ENCODE measurements at regions not wholly inside any gene's neighbourhood (a gene's known extent, or its start where the extent isn't known, plus 50 kb on each side); places are given as distances from the start of the nearest gene placed in this dataset.

DNA sequence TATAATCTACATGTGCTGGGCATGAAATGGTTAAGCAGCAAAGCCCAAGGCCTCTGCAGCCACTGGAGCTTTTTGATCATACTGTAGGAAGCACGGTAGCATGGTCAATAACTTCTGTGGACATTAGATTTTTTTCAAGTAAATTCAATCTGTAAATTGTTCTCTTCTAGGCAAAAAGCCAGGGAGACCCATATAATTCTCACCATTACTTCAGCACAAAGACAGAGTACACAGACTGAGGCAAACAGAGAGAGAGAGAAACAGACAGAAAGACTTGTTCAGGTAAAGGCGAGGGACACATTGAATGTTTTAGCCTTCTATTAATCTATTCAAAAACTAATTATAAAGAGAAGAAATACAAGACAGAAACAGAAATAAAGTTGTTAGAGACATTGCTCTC, 349.4 kb downstream of the RFC3 start:
- CTCF ChIA-PET: interaction anchor here (0.6 kb wide), 1 partner anchor 485 kb away, joined by 3 read pairs; no protein-coding TSS in a partner anchor
- intact Hi-C loops (cut with micrococcal nuclease): no loop called here
- H3K27ac Mint-ChIP-seq (ENCODE audit: low read depth, unreplicated experiment): no peak overlapping the region
- no TSS peak for BruUV-seq (replicated peaks)
- no peaks in the 10 kb centered on the region for H3K9me3 Mint-ChIP-seq (ENCODE audit: unreplicated experiment)
- POLR2A ChIA-PET: no interaction called here
- no peaks in the 10 kb centered on the region for H3K27me3 Mint-ChIP-seq (ENCODE audit: insufficient read depth, unreplicated experiment)
- H3K36me3 Mint-ChIP-seq (ENCODE audit: insufficient read depth, unreplicated experiment): no peaks in the 10 kb centered on the region
- TF ChIP-seq, protein P1, sequence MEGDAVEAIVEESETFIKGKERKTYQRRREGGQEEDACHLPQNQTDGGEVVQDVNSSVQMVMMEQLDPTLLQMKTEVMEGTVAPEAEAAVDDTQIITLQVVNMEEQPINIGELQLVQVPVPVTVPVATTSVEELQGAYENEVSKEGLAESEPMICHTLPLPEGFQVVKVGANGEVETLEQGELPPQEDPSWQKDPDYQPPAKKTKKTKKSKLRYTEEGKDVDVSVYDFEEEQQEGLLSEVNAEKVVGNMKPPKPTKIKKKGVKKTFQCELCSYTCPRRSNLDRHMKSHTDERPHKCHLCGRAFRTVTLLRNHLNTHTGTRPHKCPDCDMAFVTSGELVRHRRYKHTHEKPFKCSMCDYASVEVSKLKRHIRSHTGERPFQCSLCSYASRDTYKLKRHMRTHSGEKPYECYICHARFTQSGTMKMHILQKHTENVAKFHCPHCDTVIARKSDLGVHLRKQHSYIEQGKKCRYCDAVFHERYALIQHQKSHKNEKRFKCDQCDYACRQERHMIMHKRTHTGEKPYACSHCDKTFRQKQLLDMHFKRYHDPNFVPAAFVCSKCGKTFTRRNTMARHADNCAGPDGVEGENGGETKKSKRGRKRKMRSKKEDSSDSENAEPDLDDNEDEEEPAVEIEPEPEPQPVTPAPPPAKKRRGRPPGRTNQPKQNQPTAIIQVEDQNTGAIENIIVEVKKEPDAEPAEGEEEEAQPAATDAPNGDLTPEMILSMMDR (IDR thresholded peaks at IDR 0.05; ENCODE audit: unreplicated experiment): no peak
- peaks cover 3% of the 10 kb centered on the region for H3K4me1 Mint-ChIP-seq (ENCODE audit: insufficient read depth, unreplicated experiment)
- DNase-seq (ENCODE audit: unreplicated experiment): no peak
- H3K4me3 Mint-ChIP-seq (ENCODE audit: unreplicated experiment): no peak overlapping the region

DNA sequence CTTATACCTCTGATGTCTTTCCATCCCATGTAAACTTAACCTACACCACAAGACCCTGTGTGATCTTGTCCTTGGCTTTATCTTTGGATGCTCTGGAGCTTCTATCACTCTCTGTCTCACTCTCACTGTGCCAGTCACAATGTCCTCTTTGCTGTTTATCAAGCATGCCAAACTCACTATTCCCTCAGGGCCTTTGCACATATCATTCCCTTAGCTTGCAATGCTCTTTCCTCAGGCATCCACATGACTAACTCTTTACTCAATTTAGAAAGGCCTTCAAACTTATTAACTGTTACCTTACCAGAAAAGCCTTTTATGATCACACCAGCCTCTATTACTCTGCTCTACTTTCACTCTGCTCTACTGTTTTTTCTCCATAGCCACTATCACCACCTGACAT, 354.1 kb downstream of the RFC3 start:
- H3K4me1 Mint-ChIP-seq (ENCODE audit: insufficient read depth, unreplicated experiment): peaks cover 5% of the 10 kb centered on the region
- H3K36me3 Mint-ChIP-seq (ENCODE audit: insufficient read depth, unreplicated experiment): no peaks in the 10 kb centered on the region
- no peaks in the 10 kb centered on the region for H3K27me3 Mint-ChIP-seq (ENCODE audit: insufficient read depth, unreplicated experiment)
- BruUV-seq (replicated peaks): no TSS peak
- no peak for DNase-seq (ENCODE audit: unreplicated experiment)
- H3K27ac Mint-ChIP-seq (ENCODE audit: low read depth, unreplicated experiment): no peak overlapping the region
- H3K4me3 Mint-ChIP-seq (ENCODE audit: unreplicated experiment): no peak overlapping the region
- TF ChIP-seq, protein P1 (IDR thresholded peaks at IDR 0.05; ENCODE audit: unreplicated experiment): no peak
- H3K9me3 Mint-ChIP-seq (ENCODE audit: unreplicated experiment): no peaks in the 10 kb centered on the region
- intact Hi-C loops (cut with micrococcal nuclease): no loop called here
- ChIA-PET CTCF (no interaction called here), POLR2A (interaction anchor here (1.3 kb wide), 1 partner anchor 8 kb away, joined by 5 read pairs; no protein-coding TSS in a partner anchor)

DNA sequence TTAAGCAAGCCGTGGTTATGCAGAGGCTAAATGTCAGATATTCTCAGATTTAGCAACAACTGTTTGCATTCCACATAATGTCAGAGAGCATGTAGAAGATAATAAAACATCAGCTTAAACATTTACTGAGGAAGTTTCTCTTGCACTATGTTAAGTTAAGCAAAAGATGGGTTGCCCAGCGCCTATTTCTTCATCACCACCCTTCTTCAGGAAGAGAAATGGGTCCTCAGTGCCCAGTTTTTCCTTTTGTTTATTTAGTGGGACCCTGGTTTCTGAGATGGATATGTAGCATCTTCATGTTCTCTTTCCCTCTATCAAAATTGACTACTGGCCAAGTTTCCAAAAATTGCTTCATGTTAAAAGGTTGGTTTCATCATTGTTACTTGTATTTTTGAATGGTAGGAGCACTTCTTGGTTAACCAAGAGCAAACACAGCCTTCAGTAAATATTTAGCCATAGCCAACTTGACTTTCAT, 356.8 kb downstream of the RFC3 start:
- Mint-ChIP-seq H3K9me3 (ENCODE audit: unreplicated experiment) (no peaks in the 10 kb centered on the region), H3K27ac (ENCODE audit: low read depth, unreplicated experiment) (no peak overlapping the region), H3K36me3 (ENCODE audit: insufficient read depth, unreplicated experiment) (no peaks in the 10 kb centered on the region), H3K4me1 (ENCODE audit: insufficient read depth, unreplicated experiment) (peaks cover 7% of the 10 kb centered on the region), H3K4me3 (ENCODE audit: unreplicated experiment) (no peak overlapping the region), H3K27me3 (ENCODE audit: insufficient read depth, unreplicated experiment) (no peaks in the 10 kb centered on the region)
- ChIA-PET POLR2A (no interaction called here), CTCF (no interaction called here)
- intact Hi-C loops (cut with micrococcal nuclease): no loop called here
- no TSS peak for BruUV-seq (replicated peaks)
- TF ChIP-seq, protein P1 (IDR thresholded peaks at IDR 0.05; ENCODE audit: unreplicated experiment): no peak
- DNase-seq (ENCODE audit: unreplicated experiment): no peak

DNA sequence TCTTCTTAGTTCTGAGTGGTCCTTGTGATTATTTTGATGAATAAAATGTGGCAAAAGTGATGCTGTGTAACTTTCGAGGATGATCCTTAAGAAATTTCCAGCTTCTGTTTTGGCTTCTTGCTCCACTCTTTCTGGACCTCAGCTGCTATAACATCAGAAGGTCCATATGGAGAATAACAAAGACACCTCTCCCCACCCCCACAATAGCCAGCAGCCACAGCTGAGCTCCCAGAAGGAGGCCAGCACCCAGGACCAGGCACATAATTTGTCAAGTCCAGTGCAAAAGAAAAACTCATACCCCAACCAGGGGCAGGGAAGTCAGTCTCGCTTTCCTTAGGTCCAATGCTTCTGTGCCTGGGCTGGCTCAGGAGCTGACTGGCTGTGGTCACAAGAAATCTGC, 357.6 kb downstream of the RFC3 start:
- ChIA-PET POLR2A (no interaction called here), CTCF (no interaction called here)
- Mint-ChIP-seq H3K9me3 (ENCODE audit: unreplicated experiment) (no peaks in the 10 kb centered on the region), H3K4me3 (ENCODE audit: unreplicated experiment) (no peak overlapping the region), H3K27ac (ENCODE audit: low read depth, unreplicated experiment) (no peak overlapping the region), H3K4me1 (ENCODE audit: insufficient read depth, unreplicated experiment) (peaks cover 7% of the 10 kb centered on the region), H3K27me3 (ENCODE audit: insufficient read depth, unreplicated experiment) (no peaks in the 10 kb centered on the region), H3K36me3 (ENCODE audit: insufficient read depth, unreplicated experiment) (no peaks in the 10 kb centered on the region)
- TF ChIP-seq, protein P1 (IDR thresholded peaks at IDR 0.05; ENCODE audit: unreplicated experiment): no peak
- DNase-seq (ENCODE audit: unreplicated experiment): no peak
- intact Hi-C loops (cut with micrococcal nuclease): no loop called here
- BruUV-seq (replicated peaks): no TSS peak

All from MCF 10A (cell line).